IMR-90 (cell line): ENCODE measurements at regions not wholly inside any gene's neighbourhood (a gene's known extent, or its start where the extent isn't known, plus 50 kb on each side); places are given as distances from the start of the nearest gene placed in this dataset.

Experiments used
- ATAC-seq: fragments of 200-7000 bp; cut with Tn5 transposase; 2 replicates; pipeline ENCODE4 v1.9.1; 2020; ENCODE audit warnings: low read depth, mild to moderate bottlenecking, moderate library complexity
- BruUV-seq: library from RNA; stranded (reverse); fragments of 400-500 nt; replicated peaks from 2 replicates; lab custom pipeline; 2021; lab: Mats Ljungman, UMichigan
- CTCF ChIA-PET: fragments of 300-600 bp; formaldehyde crosslinking; extraction: SDS; loops from one replicate; lab custom pipeline; 2021; ENCODE audit warnings: antibody characterized with exemption; lab: Yijun Ruan, JAX
- POLR2A ChIA-PET: fragments of 300-600 bp; sonication (Branson Sonifier 250); formaldehyde crosslinking; loops from one replicate; lab custom pipeline; 2022; ENCODE audit warnings: antibody characterized with exemption; ENCODE audit not compliant: unreplicated experiment; lab: Charles Lee
- DNase-seq: peaks from one replicate; pipeline ENCODE4 v3.0.0; 2013
- H2AFZ ChIP-seq: replicated peaks from 2 replicates; pipeline ENCODE3; 2013; ENCODE audit warnings: low read length, mild to moderate bottlenecking; ENCODE audit not compliant: poor library complexity
- H2AK5ac ChIP-seq: 2 replicates; pipeline ENCODE4 v1.6.1; 2013; ENCODE audit warnings: low read depth, low read length, inconsistent platforms
- H2AK9ac ChIP-seq: replicated peaks from 2 replicates; pipeline ENCODE3; 2013; ENCODE audit warnings: mild to moderate bottlenecking, low read depth, low read length, moderate library complexity; ENCODE audit not compliant: poor library complexity
- H2BK120ac ChIP-seq: 2 replicates; pipeline ENCODE4 v1.6.1; 2013; ENCODE audit warnings: low read depth, low read length, inconsistent platforms
- H2BK15ac ChIP-seq: 3 replicates; pipeline ENCODE4 v1.6.1; 2013; ENCODE audit warnings: low read depth, low read length, inconsistent platforms
- H2BK20ac ChIP-seq: 2 replicates; pipeline ENCODE4 v1.6.1; 2013; ENCODE audit warnings: low read depth, mild to moderate bottlenecking, inconsistent platforms, low read length, moderate library complexity
- H2BK5ac ChIP-seq: 2 replicates; pipeline ENCODE4 v1.6.1; 2013; ENCODE audit warnings: mild to moderate bottlenecking, low read depth, low read length, inconsistent platforms; ENCODE audit not compliant: poor library complexity, severe bottlenecking
- H3K14ac ChIP-seq: replicated peaks from 2 replicates; pipeline ENCODE4 v1.6.1; 2013; ENCODE audit warnings: low read depth, low read length, inconsistent platforms
- H3K18ac ChIP-seq: 2 replicates; pipeline ENCODE4 v1.6.1; 2013; ENCODE audit warnings: low read depth, low read length, control low read depth
- H3K23ac ChIP-seq: 2 replicates; pipeline ENCODE4 v1.6.1; 2013; ENCODE audit warnings: low read depth, low read length, inconsistent platforms
- H3K27ac ChIP-seq: 2 replicates; pipeline ENCODE4 v1.5.1; 2013; ENCODE audit warnings: mild to moderate bottlenecking, control low read depth, low read length; ENCODE audit not compliant: insufficient read depth
- H3K27me3 ChIP-seq: 2 replicates; pipeline ENCODE4 v1.6.1; 2013; ENCODE audit warnings: low read length; ENCODE audit not compliant: control insufficient read depth, insufficient read depth
- H3K36me3 ChIP-seq: 2 replicates; pipeline ENCODE4 v1.6.1; 2013; ENCODE audit warnings: low read length, mixed read lengths; ENCODE audit not compliant: control insufficient read depth, insufficient read depth
- H3K4ac ChIP-seq: 2 replicates; pipeline ENCODE4 v1.6.1; 2013; ENCODE audit warnings: low read depth, low read length, inconsistent platforms
- H3K4me1 ChIP-seq: 2 replicates; pipeline ENCODE4 v1.6.1; 2013; ENCODE audit warnings: low read length, mixed read lengths; ENCODE audit not compliant: control insufficient read depth, insufficient read depth
- H3K4me2 ChIP-seq: 2 replicates; pipeline ENCODE4 v1.6.1; 2013; ENCODE audit warnings: low read depth, mild to moderate bottlenecking, control low read depth, low read length, moderate library complexity
- H3K4me3 ChIP-seq: 2 replicates; pipeline ENCODE4 v1.5.1; 2013; ENCODE audit warnings: low read depth, mild to moderate bottlenecking, control low read depth, low read length, moderate library complexity; ENCODE audit not compliant: insufficient read depth
- H3K56ac ChIP-seq: 2 replicates; pipeline ENCODE4 v1.6.1; 2013; ENCODE audit warnings: low read length, inconsistent platforms; ENCODE audit not compliant: insufficient read depth; ENCODE audit errors: extremely low read depth
- H3K79me1 ChIP-seq, 2 experiments: 2 replicates each; pipeline ENCODE4 v1.6.1; 2013; ENCODE audit warnings: low read length in 2 of 2, inconsistent platforms in 1 of 2, low read depth in 1 of 2
- H3K9ac ChIP-seq: 2 replicates; pipeline ENCODE4 v1.6.1; 2013; ENCODE audit warnings: low read depth, low read length, control low read depth
- H3K9me1 ChIP-seq: 2 replicates; pipeline ENCODE4 v1.6.1; 2013; ENCODE audit warnings: low read length, inconsistent platforms; ENCODE audit not compliant: insufficient read depth
- H3K9me3 ChIP-seq: 2 replicates; pipeline ENCODE4 v1.6.1; 2013; ENCODE audit warnings: low read length; ENCODE audit not compliant: control insufficient read depth, insufficient read depth
- H4K20me1 ChIP-seq: 2 replicates; pipeline ENCODE4 v1.6.1; 2013; ENCODE audit warnings: low read length, inconsistent platforms; ENCODE audit not compliant: insufficient read depth
- H4K5ac ChIP-seq: 2 replicates; pipeline ENCODE4 v1.6.1; 2013; ENCODE audit warnings: mild to moderate bottlenecking, low read depth, low read length, control low read depth
- H4K8ac ChIP-seq, 2 experiments: 2 replicates each; pipeline ENCODE4 v1.6.1; 2013; ENCODE audit warnings: low read depth in 2 of 2, low read length in 2 of 2, control low read depth in 1 of 2, inconsistent platforms in 1 of 2
- H4K91ac ChIP-seq: 2 replicates; pipeline ENCODE4 v1.6.1; 2013; ENCODE audit warnings: low read depth, low read length, inconsistent platforms; ENCODE audit not compliant: insufficient read depth
- ELK1 ChIP-seq: fragments of 150-350 bp; IDR thresholded peaks from 2 replicates; pipeline ENCODE4 v1.6.1; 2016; ENCODE audit warnings: low read depth, mild to moderate bottlenecking, low read length, moderate library complexity, borderline replicate concordance
- MAFK ChIP-seq: IDR thresholded peaks from 2 replicates; pipeline ENCODE4 v1.6.1; 2012; ENCODE audit warnings: low read depth, low read length, improper control_type of control experiment
- MXI1 ChIP-seq: IDR thresholded peaks from 2 replicates; pipeline ENCODE4 v1.6.1; 2012; ENCODE audit warnings: low read depth, mild to moderate bottlenecking, low read length, moderate library complexity, borderline replicate concordance
- RCOR1 ChIP-seq: IDR thresholded peaks from 2 replicates; pipeline ENCODE4 v1.6.1; 2012; ENCODE audit warnings: mild to moderate bottlenecking, low read length, improper control_type of control experiment; ENCODE audit not compliant: insufficient replicate concordance
- WGBS, 2 experiments: methylation state at CpG; one replicate each; pipeline versions ENCODE4 v1.1.5 to v1.1.7; 2013; ENCODE audit warnings: missing lambda C conversion rate in 2 of 2; ENCODE audit not compliant: insufficient read length in 1 of 2; ENCODE audit errors: extremely low coverage in 2 of 2; 5-methylcytosine and 5-hydroxymethylcytosine counted together
- dilution Hi-C: fragments of 300-500 bp; cut with HindIII; formaldehyde crosslinking; loops from one replicate; pipeline ENCODE4 v1.14.3; 2018; ENCODE audit warnings: low sequenced_read_pairs; ENCODE audit not compliant: unreplicated experiment
- in situ Hi-C: fragments of 300-500 bp; cut with MboI; formaldehyde crosslinking; loops from 3 replicates; pipeline ENCODE4 v1.14.3; 2019; ENCODE audit warnings: low sequenced_read_pairs, inconsistent platforms, mixed read lengths
- intact Hi-C: fragments of 100-400 bp; cut with micrococcal nuclease; formaldehyde crosslinking; loops from 2 replicates; pipeline ENCODE4 v1.10.0; 2022
- TF ChIP-seq, protein P1 (sequence below): fragments of 150-350 bp; IDR thresholded peaks from 2 replicates; pipeline ENCODE4 v1.6.1; 2017; ENCODE audit warnings: mild to moderate bottlenecking, antibody characterized with exemption, low read length, low read depth
- TF ChIP-seq, protein P2 (sequence below): conservative IDR thresholded peaks from 2 replicates; pipeline ENCODE4 v1.5.1; 2012; ENCODE audit warnings: mild to moderate bottlenecking, low read depth, low read length, improper control_type of control experiment

DNA sequence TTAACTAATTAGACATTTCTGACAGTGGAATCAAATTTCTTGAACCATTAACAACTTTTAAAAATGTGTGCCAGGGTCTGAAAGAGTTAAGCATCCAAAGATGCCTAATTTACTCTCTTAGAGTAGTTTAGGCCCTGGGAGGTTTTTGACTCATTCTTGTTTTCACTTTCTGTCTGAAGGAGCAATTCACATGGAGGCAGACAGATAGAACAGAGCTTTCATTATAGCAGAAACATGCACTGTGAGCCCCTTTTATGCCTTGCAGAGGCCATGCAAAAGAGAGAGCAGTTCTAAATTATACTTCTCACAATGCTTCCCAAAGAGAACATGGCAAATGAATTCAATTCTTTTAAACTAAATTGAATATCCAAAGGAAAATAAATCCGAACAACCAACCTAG is 554.8 kb downstream of the MFSD1 start:
- Histone ChIP-seq H3K27me3 (no peaks in the 10 kb centered on the region), H3K14ac (no peak overlapping the region), H3K4me3 (no peak overlapping the region), H3K4me1 (no peaks in the 10 kb centered on the region), H2AK9ac (no peak overlapping the region), H3K23ac (no peak overlapping the region), H2BK5ac (no peak overlapping the region), H3K18ac (no peak overlapping the region), H3K4ac (no peak overlapping the region), H3K27ac (no peak overlapping the region), H3K56ac (no peak overlapping the region), H4K91ac (no peak overlapping the region), H4K8ac (no peak overlapping the region), H3K36me3 (no peaks in the 10 kb centered on the region), H3K4me2 (no peak overlapping the region), H2BK120ac (no peak overlapping the region), H3K9ac (no peak overlapping the region), H2BK20ac (no peak overlapping the region), H2BK15ac (no peak overlapping the region), H2AFZ (no peak overlapping the region), H2AK5ac (no peak overlapping the region), H3K9me1 (no peaks in the 10 kb centered on the region), H3K79me1 (no peaks in the 10 kb centered on the region), H4K5ac (no peak overlapping the region), H3K9me3 (no peaks in the 10 kb centered on the region), H4K20me1 (no peaks in the 10 kb centered on the region)
- in situ Hi-C loops = no loop called here
- BruUV-seq = no TSS peak
- TF ChIP-seq MAFK (no peak), ELK1 (no peak), MXI1 (no peak), RCOR1 (no peak)
- TF ChIP-seq, protein P1, sequence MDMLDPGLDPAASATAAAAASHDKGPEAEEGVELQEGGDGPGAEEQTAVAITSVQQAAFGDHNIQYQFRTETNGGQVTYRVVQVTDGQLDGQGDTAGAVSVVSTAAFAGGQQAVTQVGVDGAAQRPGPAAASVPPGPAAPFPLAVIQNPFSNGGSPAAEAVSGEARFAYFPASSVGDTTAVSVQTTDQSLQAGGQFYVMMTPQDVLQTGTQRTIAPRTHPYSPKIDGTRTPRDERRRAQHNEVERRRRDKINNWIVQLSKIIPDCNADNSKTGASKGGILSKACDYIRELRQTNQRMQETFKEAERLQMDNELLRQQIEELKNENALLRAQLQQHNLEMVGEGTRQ = no peak
- TF ChIP-seq, protein P2, sequence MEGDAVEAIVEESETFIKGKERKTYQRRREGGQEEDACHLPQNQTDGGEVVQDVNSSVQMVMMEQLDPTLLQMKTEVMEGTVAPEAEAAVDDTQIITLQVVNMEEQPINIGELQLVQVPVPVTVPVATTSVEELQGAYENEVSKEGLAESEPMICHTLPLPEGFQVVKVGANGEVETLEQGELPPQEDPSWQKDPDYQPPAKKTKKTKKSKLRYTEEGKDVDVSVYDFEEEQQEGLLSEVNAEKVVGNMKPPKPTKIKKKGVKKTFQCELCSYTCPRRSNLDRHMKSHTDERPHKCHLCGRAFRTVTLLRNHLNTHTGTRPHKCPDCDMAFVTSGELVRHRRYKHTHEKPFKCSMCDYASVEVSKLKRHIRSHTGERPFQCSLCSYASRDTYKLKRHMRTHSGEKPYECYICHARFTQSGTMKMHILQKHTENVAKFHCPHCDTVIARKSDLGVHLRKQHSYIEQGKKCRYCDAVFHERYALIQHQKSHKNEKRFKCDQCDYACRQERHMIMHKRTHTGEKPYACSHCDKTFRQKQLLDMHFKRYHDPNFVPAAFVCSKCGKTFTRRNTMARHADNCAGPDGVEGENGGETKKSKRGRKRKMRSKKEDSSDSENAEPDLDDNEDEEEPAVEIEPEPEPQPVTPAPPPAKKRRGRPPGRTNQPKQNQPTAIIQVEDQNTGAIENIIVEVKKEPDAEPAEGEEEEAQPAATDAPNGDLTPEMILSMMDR = no peak
- intact Hi-C loops = no loop called here
- no CpG with 5 or more reads among the region's 1 CpG for WGBS, 2 experiments
- DNase-seq (no peak), ATAC-seq (no peak)
- dilution Hi-C loops = no loop called here
- CTCF ChIA-PET = no interaction called here
- POLR2A ChIA-PET = no interaction called here
